Testis (tissue), 2 donors: ENCODE measurements at regions not wholly inside any gene's neighbourhood (a gene's known extent, or its start where the extent isn't known, plus 50 kb on each side); places are given as distances from the start of the nearest gene placed in this dataset.

Source experiments
- DNase-seq: peaks from one replicate; pipeline ENCODE4 v3.0.0-alpha.2; 2019
- H3K27ac ChIP-seq, 2 donors: fragments of 200-600 bp; sonication (generic); one replicate each; pipeline ENCODE4 v1.5.1; 2019
- H3K27me3 ChIP-seq: fragments of 200-600 bp; sonication (generic); one replicate; pipeline ENCODE4 v1.5.1; 2019
- H3K36me3 ChIP-seq: fragments of 200-600 bp; sonication (generic); one replicate; pipeline ENCODE4 v1.5.1; 2017; ENCODE audit warnings: low read depth; ENCODE audit errors: missing control alignments
- H3K4me1 ChIP-seq: fragments of 200-600 bp; sonication (generic); one replicate; pipeline ENCODE4 v1.5.1; 2019
- H3K4me3 ChIP-seq, 2 donors: fragments of 200-600 bp; sonication (generic); one replicate each; pipeline ENCODE4 v1.5.1; 2017 to 2019
- H3K9me3 ChIP-seq: fragments of 200-600 bp; sonication (generic); one replicate; pipeline ENCODE4 v1.5.1; 2017
- CTCF ChIP-seq, 3 experiments: fragments of 450-650 bp in 2 of 3; fragments of 200-600 bp in 1 of 3; sonication (generic) in 1 of 3; IDR thresholded peaks; one replicate each; pipeline ENCODE4 v1.5.1; 2016 to 2019; ENCODE audit warnings: antibody characterized with exemption in 3 of 3, mild to moderate bottlenecking in 2 of 3, moderate library complexity in 1 of 3
- POLR2A ChIP-seq: fragments of 450-650 bp; IDR thresholded peaks from one replicate; pipeline ENCODE4 v1.6.1; 2017; ENCODE audit warnings: antibody characterized with exemption, mild to moderate bottlenecking, moderate library complexity
- WGBS, 2 donors: methylation state at CpG; one replicate each; pipeline ENCODE4 v1.1.5; 2018; 5-methylcytosine and 5-hydroxymethylcytosine counted together
- intact Hi-C: fragments of 100-400 bp; cut with DNase I; formaldehyde crosslinking; loops from one replicate; pipeline ENCODE4 v1.15.1; 2023; ENCODE audit warnings: low total_unique reads

GRCh38 chr21:28156590-28156989 lies 836.1 kb downstream of the LTN1 start:
- intact Hi-C loops, result no loop called here
- Histone ChIP-seq H3K36me3 (no peaks in the 10 kb centered on the region), H3K4me1 (no peaks in the 10 kb centered on the region), H3K27ac (no peak overlapping the region), H3K9me3 (no peaks in the 10 kb centered on the region), H3K4me3 (no peak overlapping the region), H3K27me3 (no peaks in the 10 kb centered on the region)
- TF ChIP-seq CTCF (IDR thresholded peaks at IDR 0.05), result no peak
- no peak for TF ChIP-seq POLR2A
- WGBS, 2 donors, result 91 to 93% methylated on average over 6 of the region's 6 CpGs
- DNase-seq, result no peak

- DNase-seq, result no peak
- no peak for TF ChIP-seq POLR2A
- no peak for TF ChIP-seq CTCF (IDR thresholded peaks at IDR 0.05)
- H3K4me3 ChIP-seq, result no peak overlapping the region
- 59 to 75% methylated on average over 4 of the region's 4 CpGs for WGBS, 2 donors
- H3K9me3 ChIP-seq, result no peaks in the 10 kb centered on the region
- intact Hi-C loops, result no loop called here
- H3K27ac ChIP-seq, result no peak overlapping the region
- H3K36me3 ChIP-seq, result no peaks in the 10 kb centered on the region
- H3K27me3 ChIP-seq, result no peaks in the 10 kb centered on the region
- H3K4me1 ChIP-seq, result no peaks in the 10 kb centered on the region
Measured at GRCh38 chr21:28154121-28154520, 838.6 kb downstream of the LTN1 start.

- H3K4me3 ChIP-seq, result no peak overlapping the region
- DNase-seq, result no peak
- H3K36me3 ChIP-seq, result no peaks in the 10 kb centered on the region
- no peaks in the 10 kb centered on the region for H3K4me1 ChIP-seq
- no peaks in the 10 kb centered on the region for H3K27me3 ChIP-seq
- H3K27ac ChIP-seq, result no peak overlapping the region
- WGBS, 2 donors, result 91 to 94% methylated on average over 1 of the region's 1 CpG
- H3K9me3 ChIP-seq, result no peaks in the 10 kb centered on the region
- intact Hi-C loops, result no loop called here
- no peak for TF ChIP-seq POLR2A
Measured at GRCh38 chr21:28152732-28153131, 839.9 kb downstream of the LTN1 start.

- Histone ChIP-seq H3K27me3 (no peaks in the 10 kb centered on the region), H3K27ac (no peak overlapping the region), H3K9me3 (no peaks in the 10 kb centered on the region), H3K36me3 (no peaks in the 10 kb centered on the region), H3K4me1 (no peaks in the 10 kb centered on the region), H3K4me3 (no peak overlapping the region)
- no peak for TF ChIP-seq CTCF (IDR thresholded peaks at IDR 0.05)
- TF ChIP-seq POLR2A, result no peak
- intact Hi-C loops, result no loop called here
- 88% methylated on average over 2 of the region's 2 CpGs for WGBS, 2 donors
- DNase-seq, result no peak
Measured at GRCh38 chr21:28151758-28152157, 840.9 kb downstream of the LTN1 start.

- intact Hi-C loops, result no loop called here
- no peaks in the 10 kb centered on the region for H3K36me3 ChIP-seq
- H3K27ac ChIP-seq, result no peak overlapping the region
- no peaks in the 10 kb centered on the region for H3K27me3 ChIP-seq
- WGBS, 2 donors, result 95 to 97% methylated on average over 2 of the region's 2 CpGs
- no peak overlapping the region for H3K4me3 ChIP-seq
- H3K4me1 ChIP-seq, result no peaks in the 10 kb centered on the region
- H3K9me3 ChIP-seq, result no peaks in the 10 kb centered on the region
- no peak for DNase-seq
- no peak for TF ChIP-seq POLR2A
- TF ChIP-seq CTCF (IDR thresholded peaks at IDR 0.05), result no peak
Measured at GRCh38 chr21:28150778-28151177, 841.9 kb downstream of the LTN1 start.
